ENCODE measurements at regions not wholly inside any gene's neighbourhood (a gene's known extent, or its start where the extent isn't known, plus 50 kb on each side); places are given as distances from the start of the nearest gene placed in this dataset.
"Not testable (repeated sequence)": the region's sequence is repeated elsewhere in the genome, so short reads cannot be mapped to it uniquely, and the experiment has no call there.

DNA sequence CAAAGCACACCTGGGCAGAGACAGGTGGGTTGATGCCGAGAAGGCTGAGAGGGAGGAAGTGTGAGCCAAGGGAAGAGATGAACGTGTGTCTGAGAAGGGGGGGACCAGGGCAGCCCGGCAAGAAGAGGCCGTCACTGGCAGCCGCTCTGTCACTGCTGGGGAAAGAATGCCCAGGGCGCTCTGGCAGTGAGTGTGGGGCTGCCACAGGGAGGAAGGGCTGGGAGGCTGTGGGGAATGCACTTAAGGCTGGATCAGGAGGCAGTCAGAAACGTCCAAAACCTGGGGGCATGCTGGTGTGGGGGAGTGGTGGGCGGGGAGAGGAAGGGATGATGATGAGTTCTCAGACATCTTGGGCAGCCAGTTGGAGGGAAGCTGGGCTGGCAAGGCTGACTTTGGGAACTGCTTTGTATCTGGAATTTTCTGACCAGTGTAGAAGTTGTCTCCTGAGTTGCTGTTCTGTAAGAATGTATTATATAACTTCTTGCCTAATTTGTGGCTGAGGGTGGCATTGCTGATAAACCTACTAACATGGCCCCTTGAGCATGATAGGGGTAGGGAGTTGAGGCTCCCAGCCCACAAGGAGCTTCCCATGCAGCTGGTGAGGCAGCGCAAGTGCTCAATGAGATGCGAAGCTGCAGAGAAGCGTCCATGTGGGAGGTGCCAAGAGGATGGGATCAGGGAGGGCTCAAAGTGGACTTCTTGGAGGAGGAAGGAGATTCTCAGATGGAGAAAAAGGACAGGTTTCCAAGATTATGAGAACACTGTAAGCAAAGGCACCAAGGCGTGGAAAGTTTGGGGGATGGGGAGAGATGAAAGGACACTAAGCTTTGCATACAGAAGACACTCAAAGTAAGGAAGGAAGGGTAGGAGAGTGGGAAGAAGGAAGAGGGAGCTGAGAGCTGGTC, 185.1 kb upstream of the HAAO start:
- ATAC-seq (no peak), DNase-seq (no peak)
- Mint-ChIP-seq H3K27me3 (ENCODE audit: low read depth) (no peaks in the 10 kb centered on the region), H3K4me3 (no peak overlapping the region), H3K36me3 (ENCODE audit: insufficient read depth) (no peaks in the 10 kb centered on the region), H3K9me3 (no peaks in the 10 kb centered on the region), H3K4me1 (ENCODE audit: low read depth) (peaks cover 2% of the 10 kb centered on the region)

DNA sequence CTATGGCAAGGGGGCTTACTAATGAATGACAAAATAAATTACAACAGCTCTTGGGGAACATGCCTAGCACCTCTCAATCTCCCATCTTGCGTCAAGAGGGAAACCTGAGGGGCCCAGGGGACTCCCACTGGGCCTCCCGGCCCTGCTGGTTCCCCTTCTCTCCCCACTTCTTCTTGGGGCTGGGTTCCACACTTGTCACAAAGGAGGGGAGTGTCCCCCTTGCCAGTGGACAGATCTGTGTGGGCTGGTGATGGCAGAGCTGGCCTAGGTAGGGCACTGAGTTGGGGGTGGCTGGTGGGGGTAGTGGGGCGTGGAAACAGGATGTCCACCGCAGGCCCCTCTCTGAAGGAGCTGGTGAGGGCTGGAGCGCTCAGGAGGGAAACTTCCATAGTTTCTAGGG, 184.0 kb upstream of the HAAO start:
- Mint-ChIP-seq H3K36me3 (ENCODE audit: insufficient read depth) (no peaks in the 10 kb centered on the region), H3K9me3 (no peaks in the 10 kb centered on the region), H3K27me3 (ENCODE audit: low read depth) (no peaks in the 10 kb centered on the region), H3K4me3 (no peak overlapping the region), H3K4me1 (ENCODE audit: low read depth) (peaks cover 5% of the 10 kb centered on the region)
- ATAC-seq (no peak), DNase-seq (no peak)

DNA sequence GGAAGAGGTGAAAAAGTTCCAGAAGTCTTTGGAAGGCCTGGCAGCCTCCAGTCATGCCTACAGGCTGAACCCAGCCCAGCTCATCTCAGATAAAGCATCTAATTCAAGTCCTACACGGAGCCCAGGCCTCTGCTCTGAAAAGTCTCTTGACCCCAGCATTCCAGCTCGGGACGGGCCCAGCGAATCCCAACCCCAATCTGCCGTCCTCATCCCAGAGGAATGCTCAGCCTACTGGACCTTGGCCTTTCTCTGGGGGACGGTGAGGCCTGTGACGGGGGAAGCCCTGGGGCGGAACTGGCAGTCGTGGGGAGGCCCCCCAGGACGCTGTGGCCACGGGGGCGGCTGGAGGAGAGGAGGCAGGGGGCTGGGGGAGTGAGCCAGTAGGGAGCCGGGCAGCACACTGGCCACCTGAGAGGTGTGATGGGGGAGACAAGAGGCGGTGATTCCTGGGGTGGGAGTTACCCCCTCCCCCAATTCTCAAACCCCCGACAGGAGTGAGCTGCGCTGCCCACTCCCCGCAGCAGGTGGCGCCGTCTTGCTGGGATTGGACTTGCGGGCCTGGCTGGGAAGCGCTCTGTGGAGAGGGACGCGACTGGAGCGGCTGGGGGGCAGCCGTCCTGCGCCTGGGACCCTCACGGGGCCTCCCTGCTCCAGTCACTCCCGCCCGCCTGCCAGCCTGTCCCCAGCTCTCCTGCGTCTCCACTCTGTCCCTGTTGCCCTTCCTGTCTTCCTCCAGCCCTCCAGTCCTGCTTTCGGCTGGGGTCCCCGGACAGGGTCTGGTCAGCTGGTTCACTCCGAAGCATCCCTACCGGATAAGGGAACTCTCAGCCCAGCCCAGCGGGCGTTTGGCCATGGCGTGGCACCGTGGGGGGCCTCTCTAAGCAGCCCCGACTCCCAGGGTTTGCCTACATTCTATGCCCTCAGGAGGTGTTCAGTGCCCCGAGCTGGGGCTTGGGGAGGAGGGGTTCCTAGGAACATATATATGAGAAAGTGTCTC, 182.6 kb upstream of the HAAO start:
- DNase-seq (peak; percentile 54), ATAC-seq (peak in 1 of 2 donors; percentile 33)
- Mint-ChIP-seq H3K27me3 (ENCODE audit: low read depth) (no peaks in the 10 kb centered on the region), H3K36me3 (ENCODE audit: insufficient read depth) (no peaks in the 10 kb centered on the region), H3K4me1 (ENCODE audit: low read depth) (peaks cover 5% of the 10 kb centered on the region), H3K9me3 (no peaks in the 10 kb centered on the region), H3K4me3 (no peak overlapping the region)

DNA sequence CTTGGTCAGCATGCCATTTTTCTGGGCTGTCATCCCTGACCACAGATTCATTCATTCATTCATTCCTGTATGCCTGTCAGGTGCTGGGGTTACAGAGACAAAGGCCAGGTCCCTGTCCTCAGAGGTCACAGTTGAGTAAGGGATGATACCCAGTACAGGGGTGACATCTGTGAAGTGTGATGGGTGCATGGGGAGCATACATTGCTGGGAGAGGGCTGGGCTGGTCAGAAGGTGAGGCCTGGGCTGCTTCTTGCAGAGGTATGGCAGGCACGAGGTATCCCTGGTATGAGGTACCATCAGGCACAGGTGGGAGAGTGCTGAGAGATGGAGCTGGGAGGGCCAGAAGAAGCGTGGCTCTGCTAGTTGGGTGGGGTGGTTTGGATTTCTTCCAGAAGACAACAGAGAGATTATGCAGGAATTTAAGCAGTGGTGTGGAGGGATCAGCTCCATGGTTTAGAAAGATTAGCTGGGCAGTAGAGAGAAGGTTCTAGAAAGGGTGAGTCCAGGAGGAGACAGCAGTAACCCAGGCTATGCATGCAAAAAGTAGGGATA, 181.9 kb upstream of the HAAO start:
- Mint-ChIP-seq H3K4me3 (no peak overlapping the region), H3K9me3 (no peaks in the 10 kb centered on the region), H3K36me3 (ENCODE audit: insufficient read depth) (no peaks in the 10 kb centered on the region)

DNA sequence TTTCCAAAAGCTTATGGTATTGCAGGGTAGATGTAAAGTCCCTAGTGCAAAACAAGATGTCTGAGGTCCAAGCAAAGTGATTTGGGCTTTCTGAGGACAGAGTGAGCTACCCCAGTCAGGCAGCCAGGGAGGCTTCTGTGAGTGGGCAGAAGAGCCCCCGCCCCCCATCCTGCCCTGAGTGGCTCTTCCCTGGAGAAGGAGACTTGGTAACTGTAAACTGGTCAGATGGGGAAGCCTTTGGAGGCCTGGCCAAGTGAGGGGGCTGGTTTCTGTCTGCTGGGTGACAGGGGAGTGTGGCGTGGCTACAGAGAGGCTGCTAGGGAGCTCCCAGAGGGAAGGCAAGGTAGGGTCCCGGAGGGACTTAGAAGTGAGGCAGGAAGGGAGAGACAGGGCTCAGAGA, 181.3 kb upstream of the HAAO start:
- H3K4me3 Mint-ChIP-seq = no peak overlapping the region
- H3K36me3 Mint-ChIP-seq (ENCODE audit: insufficient read depth) = no peaks in the 10 kb centered on the region
- peaks cover 5% of the 10 kb centered on the region for H3K4me1 Mint-ChIP-seq (ENCODE audit: low read depth)
- ATAC-seq (no peak), DNase-seq (no peak)
- H3K27me3 Mint-ChIP-seq (ENCODE audit: low read depth) = no peaks in the 10 kb centered on the region
- H3K9me3 Mint-ChIP-seq = no peaks in the 10 kb centered on the region

More for the DNA sequence above, 181.9 kb upstream of the HAAO start:
- Mint-ChIP-seq H3K4me1 (ENCODE audit: low read depth) (peaks cover 5% of the 10 kb centered on the region), H3K27me3 (ENCODE audit: low read depth) (no peaks in the 10 kb centered on the region)
- no peak for DNase-seq
- no peak for ATAC-seq

DNA sequence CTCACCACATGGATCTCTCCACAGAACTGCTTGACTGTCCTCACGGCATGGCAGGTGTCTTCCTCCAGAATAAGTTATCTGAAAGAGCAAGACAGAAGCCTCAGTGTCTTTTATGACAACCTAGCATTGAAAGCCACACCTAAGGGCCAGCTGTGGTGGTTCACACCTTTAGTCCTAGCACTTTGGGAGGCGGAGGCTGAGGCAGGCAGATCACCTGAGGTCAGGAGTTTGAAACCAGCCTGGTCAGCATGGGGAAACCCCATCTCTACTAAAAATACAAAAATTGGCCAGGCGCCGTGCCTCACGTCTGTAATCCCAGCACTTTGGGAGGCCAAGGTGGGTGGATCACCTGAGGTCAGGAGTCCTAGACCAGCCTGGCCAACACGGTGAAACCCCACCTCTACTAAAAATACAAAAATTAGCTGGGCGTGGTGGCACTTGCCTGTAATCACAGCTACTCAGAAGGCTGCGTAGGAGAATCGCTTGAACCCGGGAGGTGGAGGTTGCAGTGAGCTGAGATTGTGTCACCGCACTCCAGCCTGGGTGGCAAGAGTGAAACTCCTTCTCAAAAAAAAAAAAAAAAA, 180.6 kb upstream of the HAAO start:
- not testable (repeated sequence) for H3K27me3 Mint-ChIP-seq (ENCODE audit: low read depth); H3K4me3 Mint-ChIP-seq; DNase-seq; ATAC-seq; H3K36me3 Mint-ChIP-seq (ENCODE audit: insufficient read depth); H3K4me1 Mint-ChIP-seq (ENCODE audit: low read depth); H3K9me3 Mint-ChIP-seq

DNA sequence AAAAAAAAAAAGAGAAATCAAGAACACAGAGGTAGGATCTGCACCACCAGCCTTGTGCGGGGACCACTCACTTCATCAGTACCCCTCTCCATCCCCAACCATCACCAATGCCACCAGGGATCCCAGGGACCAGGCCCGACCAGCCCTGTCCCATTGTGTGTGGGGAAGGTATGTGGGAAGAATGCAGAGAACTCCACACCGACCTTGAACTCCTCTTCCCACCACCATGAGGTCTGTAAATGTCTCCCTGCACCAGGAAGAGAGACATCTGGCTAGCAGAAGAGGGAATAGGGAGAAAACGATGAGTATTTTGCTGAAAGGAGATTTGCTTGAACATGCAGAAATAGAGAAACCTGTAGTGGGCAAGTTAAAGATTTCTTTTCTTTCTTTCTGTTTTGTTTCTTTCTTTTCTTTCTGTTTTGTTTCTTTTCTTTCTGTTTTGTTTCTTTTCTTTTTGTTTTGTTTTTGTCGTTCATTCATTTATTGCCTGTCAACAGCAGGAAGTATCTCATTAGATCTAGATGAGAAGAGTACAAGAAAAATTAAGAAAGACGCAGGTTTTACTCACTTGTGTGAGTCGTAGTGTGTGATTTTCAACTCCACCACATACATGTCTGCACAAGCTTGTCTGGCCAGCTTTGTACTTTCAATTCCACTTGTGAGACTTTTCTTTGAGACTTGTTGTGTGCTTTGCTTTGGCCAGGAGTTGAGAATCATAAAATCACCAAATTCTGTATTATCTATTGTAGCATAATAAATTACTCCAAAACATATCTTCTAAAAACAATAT, 179.8 kb upstream of the HAAO start:
- Mint-ChIP-seq H3K4me1 (ENCODE audit: low read depth) (peaks cover 4% of the 10 kb centered on the region), H3K27me3 (ENCODE audit: low read depth) (no peaks in the 10 kb centered on the region), H3K4me3 (no peak overlapping the region), H3K36me3 (ENCODE audit: insufficient read depth) (no peaks in the 10 kb centered on the region), H3K9me3 (no peaks in the 10 kb centered on the region)
- ATAC-seq (peak in 1 of 2 donors; percentile 49), DNase-seq (no peak)

DNA sequence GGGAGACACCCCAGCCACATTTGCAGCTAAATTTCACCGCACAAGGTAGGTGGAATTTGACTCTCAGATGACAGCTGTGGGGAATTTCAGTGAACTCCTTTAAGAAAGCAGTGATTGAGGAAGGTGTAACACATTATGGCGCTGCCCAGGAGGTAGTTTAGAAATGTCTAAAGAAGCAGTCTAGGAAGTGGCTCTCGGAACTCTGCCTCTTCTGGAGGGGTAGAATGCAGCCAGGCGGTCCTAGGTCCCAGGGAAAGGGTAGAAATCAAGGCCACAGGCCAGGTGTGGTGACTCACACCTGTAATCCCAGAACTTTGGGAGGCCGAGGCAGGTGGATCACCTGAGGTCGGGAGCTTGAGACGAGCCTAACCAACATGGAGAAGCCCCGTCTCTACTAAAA, 179.0 kb upstream of the HAAO start:
- peaks cover 3% of the 10 kb centered on the region for H3K4me1 Mint-ChIP-seq (ENCODE audit: low read depth)
- no peak for DNase-seq
- no peaks in the 10 kb centered on the region for H3K36me3 Mint-ChIP-seq (ENCODE audit: insufficient read depth)
- no peaks in the 10 kb centered on the region for H3K9me3 Mint-ChIP-seq
- ATAC-seq = no peak
- no peak overlapping the region for H3K4me3 Mint-ChIP-seq
- H3K27me3 Mint-ChIP-seq (ENCODE audit: low read depth) = no peaks in the 10 kb centered on the region

DNA sequence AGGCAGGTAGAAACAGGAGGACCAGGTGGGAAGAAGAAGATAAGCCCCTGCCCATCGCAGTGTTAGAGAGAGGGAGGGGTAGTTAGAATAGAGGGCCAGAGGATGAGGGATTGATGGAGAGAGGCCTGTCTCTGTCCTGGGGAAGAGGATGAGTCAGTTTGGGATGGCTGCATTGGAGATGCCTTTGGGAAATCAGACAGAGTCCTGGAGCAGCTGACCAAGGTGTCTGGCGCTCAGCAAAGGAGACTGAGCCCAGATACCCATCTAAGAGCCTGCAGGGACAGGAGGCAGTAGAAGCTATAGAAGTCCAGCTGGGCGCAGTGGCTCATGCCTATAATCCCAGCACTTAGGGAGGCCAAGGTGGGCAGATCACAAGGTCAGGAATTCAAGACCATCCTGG, 177.8 kb upstream of the HAAO start:
- no peak for DNase-seq
- no peak for ATAC-seq
- Mint-ChIP-seq H3K9me3 (no peaks in the 10 kb centered on the region), H3K27me3 (ENCODE audit: low read depth) (peaks cover 2% of the 10 kb centered on the region), H3K4me3 (no peak overlapping the region), H3K36me3 (ENCODE audit: insufficient read depth) (no peaks in the 10 kb centered on the region), H3K4me1 (ENCODE audit: low read depth) (peaks cover 3% of the 10 kb centered on the region)

DNA sequence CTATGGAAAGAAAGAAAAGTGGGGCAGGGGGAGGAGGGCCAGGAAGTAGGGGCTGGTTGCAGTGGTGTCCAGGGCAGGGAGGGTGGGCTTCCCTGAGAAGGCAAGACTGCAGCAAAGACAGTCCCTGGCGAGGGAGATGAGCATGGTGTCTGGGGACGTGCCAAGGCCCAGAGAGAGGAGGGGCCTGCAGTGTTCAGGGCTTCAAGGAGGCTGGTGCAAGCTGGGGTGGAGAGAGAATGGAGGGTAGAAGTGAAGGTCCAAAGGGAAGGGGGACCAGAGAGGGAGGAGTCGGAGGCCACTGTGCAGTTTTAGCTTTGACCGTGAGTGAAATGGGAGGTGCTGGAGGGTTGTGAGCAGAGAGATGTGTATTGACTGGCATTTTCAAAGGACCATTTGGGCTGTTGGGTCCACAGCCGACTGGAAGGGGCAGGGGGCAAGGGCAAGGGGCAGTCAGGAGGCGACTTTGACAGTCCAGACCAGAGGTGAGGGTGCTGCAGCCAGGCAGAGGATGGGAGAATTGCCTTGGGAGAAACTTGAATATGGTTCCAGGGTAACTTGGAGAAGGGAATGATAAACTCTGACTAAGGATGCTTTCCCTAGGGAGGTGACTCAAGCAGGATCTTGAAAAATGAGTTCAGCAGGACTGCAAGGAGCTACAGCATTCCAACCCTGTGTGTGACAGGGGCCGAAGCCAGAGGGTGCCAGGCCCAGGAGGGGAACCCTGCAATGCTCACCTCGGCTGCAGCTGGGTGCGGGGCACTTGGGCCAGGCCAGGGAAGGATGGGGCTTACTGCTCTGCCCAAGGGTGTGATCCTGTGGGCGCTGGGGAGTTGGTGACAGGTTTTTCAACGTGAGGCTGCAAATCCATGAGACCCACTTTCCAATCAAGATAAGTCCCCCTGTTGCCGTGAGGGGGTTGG, 177.1 kb upstream of the HAAO start:
- Mint-ChIP-seq H3K4me1 (ENCODE audit: low read depth) (peaks cover 3% of the 10 kb centered on the region), H3K27me3 (ENCODE audit: low read depth) (peaks cover 2% of the 10 kb centered on the region), H3K36me3 (ENCODE audit: insufficient read depth) (no peaks in the 10 kb centered on the region), H3K9me3 (no peaks in the 10 kb centered on the region), H3K4me3 (no peak overlapping the region)
- no peak for ATAC-seq
- no peak for DNase-seq

DNA sequence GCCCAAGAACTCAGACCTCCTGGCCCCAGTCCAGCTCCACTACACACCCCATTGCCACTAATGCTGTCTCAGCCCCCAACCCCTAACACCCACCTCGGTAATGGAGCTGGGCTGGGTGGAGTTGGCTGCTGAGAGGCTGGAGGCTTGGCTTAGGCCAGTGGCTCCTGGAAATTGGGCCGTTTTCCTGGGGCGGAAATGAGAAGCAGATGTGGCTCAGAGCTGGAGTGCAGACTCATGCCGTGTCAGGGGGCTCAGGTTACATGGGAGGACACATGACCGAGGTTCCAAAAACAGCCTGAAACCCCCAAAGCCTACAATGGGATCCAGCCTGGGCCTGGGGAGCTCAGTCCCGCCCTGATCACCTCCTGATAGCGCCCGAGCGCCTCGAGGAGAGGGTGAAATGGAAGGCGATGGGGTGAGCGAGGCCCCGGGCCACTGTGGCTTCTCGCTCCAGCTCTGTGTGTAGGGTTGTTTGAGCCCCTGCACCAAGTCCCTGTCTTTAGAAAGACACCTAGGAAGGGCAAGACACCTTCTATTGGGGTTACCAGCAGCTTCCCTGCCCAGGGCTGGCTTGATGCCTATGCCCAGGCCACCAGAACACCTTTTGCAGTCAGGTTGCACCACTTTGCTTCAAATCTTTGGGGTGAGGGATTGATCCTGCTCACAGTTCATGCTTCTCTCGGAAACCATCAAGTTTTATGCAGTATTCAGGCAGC, 175.7 kb upstream of the HAAO start:
- peaks cover 3% of the 10 kb centered on the region for H3K4me1 Mint-ChIP-seq (ENCODE audit: low read depth)
- DNase-seq (no peak), ATAC-seq (no peak)
- no peak overlapping the region for H3K4me3 Mint-ChIP-seq
- no peaks in the 10 kb centered on the region for H3K9me3 Mint-ChIP-seq
- H3K36me3 Mint-ChIP-seq (ENCODE audit: insufficient read depth) = no peaks in the 10 kb centered on the region
- H3K27me3 Mint-ChIP-seq (ENCODE audit: low read depth) = peaks cover 3% of the 10 kb centered on the region

DNA sequence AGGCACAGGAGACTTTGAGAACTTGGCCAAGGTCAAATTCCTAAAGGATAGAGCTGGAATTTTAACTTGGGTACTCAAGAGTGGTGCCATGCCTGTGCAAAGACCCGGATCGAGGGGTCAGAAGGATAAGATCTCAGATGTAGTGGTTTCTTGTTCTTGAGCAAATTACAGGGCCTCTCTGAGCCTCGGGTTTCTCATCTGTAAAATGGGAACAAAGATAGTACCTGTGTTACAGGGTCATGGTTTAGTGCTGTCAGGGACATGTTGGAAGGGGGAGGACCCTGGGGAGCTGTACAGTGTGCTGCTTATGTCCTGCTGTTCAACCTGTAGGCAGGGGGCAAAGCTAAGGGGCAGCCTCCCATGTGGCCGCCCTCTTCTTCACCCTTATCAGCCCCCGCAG, 173.5 kb upstream of the HAAO start:
- DNase-seq (no peak), ATAC-seq (no peak)
- H3K27me3 Mint-ChIP-seq (ENCODE audit: low read depth) = peaks cover 10% of the 10 kb centered on the region
- H3K36me3 Mint-ChIP-seq (ENCODE audit: insufficient read depth) = no peaks in the 10 kb centered on the region
- H3K4me1 Mint-ChIP-seq (ENCODE audit: low read depth) = peaks cover 9% of the 10 kb centered on the region
- H3K9me3 Mint-ChIP-seq = no peaks in the 10 kb centered on the region
- H3K4me3 Mint-ChIP-seq = no peak overlapping the region
